ENCODE measurements at regions not wholly inside any gene's neighbourhood (a gene's known extent, or its start where the extent isn't known, plus 50 kb on each side); places are given as distances from the start of the nearest gene placed in this dataset.

DNA sequence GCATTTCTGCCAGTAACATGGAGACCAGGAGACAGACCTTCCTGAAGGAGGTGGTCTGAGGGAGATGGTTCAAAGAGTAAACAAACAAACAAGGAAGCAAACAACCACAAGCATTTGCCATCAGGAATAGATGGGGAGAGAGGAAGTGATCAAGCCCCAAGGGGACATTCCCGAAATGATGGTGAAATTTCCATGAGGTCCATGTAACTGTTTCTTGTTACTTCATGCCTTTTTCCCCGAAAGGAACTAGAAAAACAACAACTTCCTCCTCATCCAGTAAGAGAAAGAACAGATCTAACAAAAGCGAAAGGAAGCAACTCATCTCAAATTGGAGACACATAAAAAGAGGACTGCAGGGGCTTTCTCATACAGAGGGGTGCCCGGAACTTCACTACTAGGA, 152.5 kb upstream of the ZNF32 start:
- Histone ChIP-seq H3K9me3 (ENCODE audit: insufficient read depth in 2 of 2, low read depth in 1 of 2, low read length in 1 of 2) (no peaks in the 10 kb centered on the region), H3K23me2 (ENCODE audit: low read depth, low read length) (no peaks in the 10 kb centered on the region), H3K9ac (replicated peaks in 1 of 4; ENCODE audit: extremely low read depth in 1 of 4, low read depth in 3 of 4, low read length in 3 of 4) (no peak overlapping the region), H3K4me3 (ENCODE audit: extremely low read depth in 1 of 4, insufficient read depth in 2 of 4, low read depth in 3 of 4, low read length in 4 of 4) (no peak overlapping the region), H3K79me1 (ENCODE audit: low read depth, low read length) (no peaks in the 10 kb centered on the region), H4K91ac (replicated peaks; ENCODE audit: insufficient read length, low read length) (no peak overlapping the region), H3K14ac (ENCODE audit: insufficient read length) (no peak overlapping the region), H2BK5ac (ENCODE audit: low read depth, low read length) (no peak overlapping the region), H4K20me1 (replicated peaks in 1 of 2; ENCODE audit: control insufficient read depth in 1 of 2, insufficient read depth in 2 of 2, low read length in 2 of 2) (no peaks in the 10 kb centered on the region), H2BK20ac (ENCODE audit: low read length) (no peak overlapping the region), H3K4ac (replicated peaks; ENCODE audit: insufficient read length, low read depth, low read length) (no peak overlapping the region), H2AK5ac (ENCODE audit: low read depth, low read length) (no peak overlapping the region), H2AFZ (ENCODE audit: low read length) (no peak overlapping the region), H3K56ac (replicated peaks; ENCODE audit: insufficient read length, low read depth, low read length) (no peak overlapping the region), H3K27me3 (replicated peaks in 1 of 4; ENCODE audit: control insufficient read depth in 3 of 4, extremely low read depth in 1 of 4, insufficient read depth in 3 of 4, low read length in 3 of 4) (no peaks in the 10 kb centered on the region), H2BK12ac (ENCODE audit: low read depth, low read length) (no peak overlapping the region), H2BK120ac (replicated peaks; ENCODE audit: low read depth, low read length) (no peak overlapping the region), H3K36me3 (ENCODE audit: control insufficient read depth in 2 of 4, insufficient read depth in 4 of 4, low read length in 3 of 4) (no peaks in the 10 kb centered on the region; a peak in 1 of 8 replicates), H3K4me1 (replicated peaks in 1 of 4; ENCODE audit: control insufficient read depth in 3 of 4, insufficient read depth in 4 of 4, low read length in 3 of 4) (peaks cover 0 to 2% (median 0%) of the 10 kb centered on the region in 4 experiments; a peak in 1 of 7 replicates), H3K27ac (ENCODE audit: low read depth, low read length) (no peak overlapping the region), H3K18ac (ENCODE audit: extremely low read depth, low read length) (no peak overlapping the region), H3K79me2 (ENCODE audit: control insufficient read depth in 1 of 2, insufficient read depth in 2 of 2, low read length in 2 of 2) (no peaks in the 10 kb centered on the region), H2BK15ac (ENCODE audit: low read length) (no peak overlapping the region), H4K5ac (ENCODE audit: insufficient read length, low read depth, low read length) (no peak overlapping the region), H3K23ac (ENCODE audit: insufficient read length) (no peak overlapping the region), H3K4me2 (ENCODE audit: insufficient read depth in 1 of 2, low read depth in 2 of 2, low read length in 2 of 2) (no peak overlapping the region), H4K8ac (ENCODE audit: extremely low read depth, insufficient read depth, low read length) (no peak overlapping the region)
- DNase-seq (ENCODE audit: low read depth in 1 of 2, low spot score in 2 of 2) (no peak), FAIRE-seq (no peak)
- TF ChIP-seq KDM4A (IDR thresholded peaks at IDR 0.05; ENCODE audit: low read depth, low read length, severe bottlenecking), result no peak
- no peak for TF ChIP-seq YY1 (IDR thresholded peaks at IDR 0.05; ENCODE audit: low read depth, low read length)
- no peak for TF ChIP-seq NRF1 (IDR thresholded peaks at IDR 0.05; ENCODE audit: low read depth, low read length)
- no peak for TF ChIP-seq CTBP2 (IDR thresholded peaks at IDR 0.05; ENCODE audit: borderline replicate concordance, insufficient read depth, insufficient read length, low read length)
- no peak for TF ChIP-seq SIN3A (conservative IDR thresholded peaks at IDR 0.05 in 1 of 2, IDR thresholded peaks at IDR 0.05 in 1 of 2; ENCODE audit: low read depth in 1 of 2, low read length in 2 of 2)
- no peak for TF ChIP-seq POU5F1 (IDR thresholded peaks at IDR 0.05; ENCODE audit: low read depth, low read length)
- no peak for TF ChIP-seq FOSL1 (IDR thresholded peaks at IDR 0.05; ENCODE audit: insufficient read depth, low read depth, low read length)
- no peak for TF ChIP-seq JUN (IDR thresholded peaks at IDR 0.05; ENCODE audit: low read depth, low read length)
- no peak for TF ChIP-seq SRF (IDR thresholded peaks at IDR 0.05; ENCODE audit: low read depth, low read length)
- TF ChIP-seq, protein P1, sequence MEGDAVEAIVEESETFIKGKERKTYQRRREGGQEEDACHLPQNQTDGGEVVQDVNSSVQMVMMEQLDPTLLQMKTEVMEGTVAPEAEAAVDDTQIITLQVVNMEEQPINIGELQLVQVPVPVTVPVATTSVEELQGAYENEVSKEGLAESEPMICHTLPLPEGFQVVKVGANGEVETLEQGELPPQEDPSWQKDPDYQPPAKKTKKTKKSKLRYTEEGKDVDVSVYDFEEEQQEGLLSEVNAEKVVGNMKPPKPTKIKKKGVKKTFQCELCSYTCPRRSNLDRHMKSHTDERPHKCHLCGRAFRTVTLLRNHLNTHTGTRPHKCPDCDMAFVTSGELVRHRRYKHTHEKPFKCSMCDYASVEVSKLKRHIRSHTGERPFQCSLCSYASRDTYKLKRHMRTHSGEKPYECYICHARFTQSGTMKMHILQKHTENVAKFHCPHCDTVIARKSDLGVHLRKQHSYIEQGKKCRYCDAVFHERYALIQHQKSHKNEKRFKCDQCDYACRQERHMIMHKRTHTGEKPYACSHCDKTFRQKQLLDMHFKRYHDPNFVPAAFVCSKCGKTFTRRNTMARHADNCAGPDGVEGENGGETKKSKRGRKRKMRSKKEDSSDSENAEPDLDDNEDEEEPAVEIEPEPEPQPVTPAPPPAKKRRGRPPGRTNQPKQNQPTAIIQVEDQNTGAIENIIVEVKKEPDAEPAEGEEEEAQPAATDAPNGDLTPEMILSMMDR (IDR thresholded peaks at IDR 0.05; ENCODE audit: control extremely low read depth in 1 of 3, insufficient read depth in 1 of 3, low read depth in 1 of 3, low read length in 3 of 3), result no peak
- TF ChIP-seq TAF1 (IDR thresholded peaks at IDR 0.05; ENCODE audit: low read depth, low read length), result no peak
- POLR2A ChIA-PET (ENCODE audit: partially characterized antibody), result no interaction called here
- WGBS, 2 experiments (ENCODE audit: extremely low coverage in 1 of 2, insufficient coverage in 1 of 2, insufficient read length in 1 of 2, insufficient replicate concordance in 2 of 2, low coverage in 1 of 2, low lambda C conversion rate in 2 of 2, missing lambda C conversion rate in 1 of 2), result 90% methylated on average over 4 of the region's 4 CpGs; no CpG with 5 or more reads in 1 of the 2 experiments
- CTCF ChIA-PET (ENCODE audit: partially characterized antibody), result no interaction called here

Measured in H1 (cell line).